ENCODE measurements at regions not wholly inside any gene's neighbourhood (a gene's known extent, or its start where the extent isn't known, plus 50 kb on each side); places are given as distances from the start of the nearest gene placed in this dataset.

DNA sequence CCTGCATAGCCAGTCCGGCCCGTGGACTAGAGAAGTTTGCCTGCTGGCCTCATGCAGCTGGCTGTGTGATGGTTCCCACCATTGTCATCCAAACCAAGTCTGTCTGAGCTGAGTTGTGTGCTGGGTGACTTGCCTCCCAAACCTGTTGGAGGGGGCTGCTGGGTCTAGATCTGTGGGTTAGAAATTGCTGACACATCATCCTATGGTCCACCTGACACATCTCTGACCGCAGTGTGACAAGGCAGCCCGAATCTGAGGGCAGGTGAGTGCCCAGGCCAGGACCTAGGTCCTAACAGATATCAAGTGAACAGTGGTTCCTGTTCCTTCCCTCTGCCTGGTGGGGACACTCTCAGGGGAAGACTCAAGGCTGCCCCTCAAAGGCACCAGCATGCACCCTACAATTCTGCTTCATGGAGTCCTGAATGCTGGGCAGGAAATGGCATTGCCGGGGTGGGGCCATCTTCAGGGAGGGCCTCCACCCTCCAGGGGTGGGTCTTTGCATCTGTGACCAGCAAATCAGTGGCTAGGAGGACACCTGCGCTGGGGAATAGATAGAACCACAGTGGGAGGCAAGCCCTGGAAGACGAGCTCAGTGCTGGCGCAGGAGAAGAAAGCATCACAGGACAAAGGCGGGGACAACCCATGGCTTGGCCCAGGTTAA lies 117.9 kb upstream of the ID2 start:
- DNase-seq = no peak

DNA sequence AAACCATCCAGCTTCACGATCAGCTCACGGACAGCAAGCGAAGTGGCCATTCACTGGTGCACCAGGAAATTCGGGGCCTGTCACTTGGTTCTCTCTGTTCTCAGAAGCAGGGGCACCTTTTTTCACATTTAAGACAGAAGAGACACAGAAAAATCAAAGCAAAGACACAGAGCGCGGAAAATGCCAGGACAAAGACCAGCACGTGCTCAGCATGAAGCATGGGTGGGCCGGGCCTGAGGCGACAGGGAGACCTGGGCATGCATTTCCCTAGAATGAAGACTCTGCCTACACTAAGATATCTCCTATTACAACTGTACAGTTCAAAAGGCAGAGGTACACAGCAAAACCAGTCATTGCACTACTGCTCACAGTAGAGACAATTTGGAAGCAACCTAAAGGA lies 117.4 kb upstream of the ID2 start:
- no peak for DNase-seq

DNA sequence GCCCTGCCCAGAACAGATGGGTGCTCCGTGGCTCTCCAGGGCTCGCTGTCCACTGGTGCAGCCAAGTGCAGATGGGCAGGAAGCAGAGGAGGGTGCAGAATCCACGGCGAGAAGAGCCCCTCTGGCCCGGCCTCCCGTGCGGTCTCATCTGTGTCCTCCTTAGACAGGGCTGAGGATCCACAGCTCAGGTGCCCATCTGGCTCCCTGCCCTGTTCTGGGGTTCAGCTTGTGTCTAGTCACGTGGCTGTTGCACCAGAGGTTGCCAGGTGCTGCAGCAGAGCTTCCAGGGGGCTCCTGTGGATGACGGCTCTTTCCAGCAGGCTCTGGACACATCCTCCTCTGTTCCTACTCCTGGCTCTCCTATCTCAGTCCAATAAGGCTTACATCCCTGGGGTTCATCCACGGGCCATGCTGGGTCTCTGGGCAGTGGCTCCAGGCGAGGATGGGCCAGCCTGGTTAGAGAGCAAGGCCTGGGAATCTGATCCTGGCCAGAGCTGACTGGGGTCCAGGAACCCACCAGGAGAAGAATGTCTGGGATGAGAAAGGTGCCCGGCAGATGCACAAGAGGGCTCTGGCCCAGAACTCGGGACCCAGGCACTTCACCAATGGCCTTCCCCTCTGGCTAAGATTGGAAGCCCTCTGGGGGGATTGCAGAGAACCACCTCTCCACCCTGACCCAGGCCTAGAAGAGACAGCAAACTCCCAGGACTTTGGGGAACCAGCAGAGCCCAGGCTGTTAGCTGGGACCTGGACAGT lies 116.3 kb upstream of the ID2 start:
- DNase-seq = no peak

DNA sequence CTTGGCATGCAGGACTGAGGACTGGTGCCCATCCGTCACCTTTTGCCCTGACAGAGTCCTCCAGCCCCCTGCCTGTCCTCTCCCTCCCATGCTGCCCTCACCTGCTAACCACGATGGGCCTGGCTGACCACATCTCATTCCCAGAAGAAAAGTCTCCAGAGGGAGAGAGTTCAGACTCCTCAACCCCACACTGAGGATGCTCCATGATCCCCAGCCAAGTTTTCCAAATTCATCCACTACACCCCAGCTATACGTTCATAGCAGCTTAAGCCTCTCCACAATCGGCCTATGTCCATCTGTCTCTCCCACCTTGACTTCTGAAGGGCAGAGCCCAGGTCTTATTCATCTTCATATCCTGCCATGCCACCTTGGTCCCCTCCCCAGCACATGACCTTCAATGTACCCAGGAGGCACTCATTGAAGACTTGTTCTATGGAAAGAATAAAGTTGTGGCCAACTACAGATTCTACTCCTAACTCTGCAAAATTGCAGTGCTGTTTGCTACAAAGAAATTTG lies 115.6 kb upstream of the ID2 start:
- no peak for DNase-seq

DNA sequence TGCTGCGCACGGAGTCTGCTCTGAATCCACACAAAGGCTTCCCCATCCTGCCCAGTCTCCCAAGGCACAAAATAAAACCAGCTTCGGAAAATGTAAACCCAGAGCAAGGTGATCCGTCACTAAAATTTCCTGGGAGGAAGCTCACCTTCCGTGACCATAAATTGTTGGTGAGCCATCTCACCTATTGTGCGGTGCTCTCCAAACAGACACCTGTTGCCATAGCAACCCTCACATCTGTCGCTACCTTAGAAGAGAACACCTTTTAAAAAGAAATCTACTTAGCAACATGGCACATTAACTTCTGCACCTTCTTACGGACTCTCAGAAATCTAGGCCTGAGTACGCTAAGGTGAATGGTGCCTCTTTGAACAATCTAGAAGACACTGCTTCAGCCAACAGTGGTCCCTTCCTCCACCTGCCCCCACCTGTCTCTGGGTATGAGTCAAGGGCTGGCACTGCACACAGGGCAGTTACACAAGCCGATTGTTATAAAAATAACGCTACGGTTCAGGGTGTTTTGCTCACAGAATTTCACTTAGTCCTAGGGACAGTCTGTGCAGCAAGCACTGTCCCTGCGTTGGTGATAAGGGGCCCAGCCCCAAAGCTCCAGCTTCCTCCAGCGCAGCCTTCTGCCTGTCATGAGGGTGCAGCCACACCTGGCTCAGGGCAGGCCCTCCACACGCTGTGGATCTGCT lies 114.9 kb upstream of the ID2 start:
- DNase-seq = peak; percentile 95

DNA sequence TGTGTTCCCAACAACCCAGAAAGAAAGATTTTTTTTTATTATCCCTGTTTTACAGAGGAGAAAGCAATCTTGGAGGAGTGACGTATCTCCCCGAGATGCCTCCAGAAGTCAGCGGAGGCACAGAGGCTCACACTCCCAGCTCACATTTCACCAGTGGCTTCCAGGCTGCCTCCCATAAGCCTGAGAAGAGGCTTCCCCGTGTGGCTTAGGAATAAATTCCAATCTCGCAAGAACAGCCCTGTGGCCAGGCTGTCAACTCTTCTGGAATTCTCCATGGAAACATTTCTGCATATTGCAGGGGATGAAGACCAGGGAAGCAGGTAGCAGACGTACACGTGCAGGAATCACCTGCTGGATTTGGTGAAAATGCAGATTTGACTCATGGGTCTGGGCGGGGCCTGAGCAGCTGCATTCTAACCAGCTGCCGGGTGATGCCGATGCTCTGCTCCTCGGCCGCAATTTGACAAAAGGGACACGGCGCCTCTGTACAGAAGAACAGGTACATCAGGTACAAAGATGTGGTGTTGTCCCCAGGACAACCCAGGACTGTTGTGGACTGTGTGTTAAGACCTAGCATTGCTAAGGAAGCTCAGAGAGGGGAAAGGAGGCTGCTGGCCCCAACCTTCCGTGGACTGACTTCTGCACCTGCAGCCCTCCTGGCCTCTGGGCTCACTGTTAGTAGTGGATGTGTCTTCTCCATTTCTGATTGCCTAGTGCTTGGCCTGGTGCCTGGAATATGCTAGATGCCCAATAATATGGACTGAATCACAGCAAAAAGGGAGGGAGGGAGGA lies 114.2 kb upstream of the ID2 start:
- DNase-seq = no peak

DNA sequence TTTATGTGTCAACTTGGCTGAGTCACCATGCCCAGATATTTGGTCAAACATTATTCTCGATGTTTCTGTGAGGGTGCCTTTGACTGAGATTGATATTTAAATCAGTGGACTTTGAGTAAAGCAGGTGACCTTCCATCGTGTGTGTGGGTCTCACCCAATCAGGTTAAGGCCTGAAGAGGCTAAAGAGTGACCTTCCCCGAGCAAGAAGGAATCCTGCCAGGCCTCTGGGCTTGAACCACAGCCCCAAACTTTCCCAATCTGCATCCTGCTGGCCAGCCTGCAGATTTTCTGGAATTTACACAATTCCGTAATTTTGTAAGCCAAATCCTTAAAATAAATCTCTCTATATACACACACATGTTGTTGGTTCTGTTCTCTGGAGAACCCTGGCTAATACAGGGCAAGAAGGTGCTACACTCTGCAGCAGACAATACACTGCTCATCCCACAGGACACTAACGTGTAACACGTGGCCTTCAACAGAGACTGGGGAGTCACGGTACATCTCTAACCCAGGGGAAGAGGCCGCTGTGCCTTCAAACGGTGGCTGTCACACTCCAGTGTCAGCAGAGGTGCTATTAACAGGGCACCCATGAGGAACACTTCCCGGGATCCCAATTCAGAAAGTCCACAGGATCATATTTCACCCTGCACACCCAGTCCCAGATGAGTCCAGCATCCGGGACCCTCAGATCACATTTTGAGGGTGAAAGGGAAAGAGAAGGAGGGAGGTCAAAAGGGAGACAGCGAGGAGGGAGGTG lies 113.1 kb upstream of the ID2 start:
- no peak for DNase-seq

DNA sequence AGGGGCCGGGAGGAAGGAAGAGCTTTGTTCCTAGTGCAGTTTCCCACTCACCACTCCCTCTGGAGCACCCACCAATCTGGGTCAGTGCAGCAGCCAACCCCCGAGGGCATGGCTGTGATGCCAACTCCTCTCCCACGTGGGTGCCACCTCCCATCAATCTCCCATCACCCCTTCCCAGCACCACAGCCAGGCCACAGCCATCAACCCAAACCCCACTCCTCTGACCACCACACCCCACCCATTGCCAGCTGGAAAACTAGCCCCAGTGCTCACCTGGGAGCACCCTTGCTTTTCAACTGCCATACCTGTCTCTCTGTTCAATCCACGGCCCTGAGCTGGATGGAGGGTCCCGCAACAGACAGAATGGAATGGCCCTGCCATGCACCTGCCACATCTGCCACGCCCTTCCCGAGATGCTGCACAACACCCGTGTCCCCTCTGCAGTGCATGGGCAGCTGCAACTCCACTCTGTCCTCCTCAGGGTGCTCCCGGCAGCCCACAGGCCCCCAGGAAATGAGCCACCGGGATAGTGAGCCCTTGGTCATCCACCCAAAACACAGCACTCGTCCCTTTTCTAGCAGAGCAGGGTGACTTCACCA lies 112.4 kb upstream of the ID2 start:
- DNase-seq = no peak

DNA sequence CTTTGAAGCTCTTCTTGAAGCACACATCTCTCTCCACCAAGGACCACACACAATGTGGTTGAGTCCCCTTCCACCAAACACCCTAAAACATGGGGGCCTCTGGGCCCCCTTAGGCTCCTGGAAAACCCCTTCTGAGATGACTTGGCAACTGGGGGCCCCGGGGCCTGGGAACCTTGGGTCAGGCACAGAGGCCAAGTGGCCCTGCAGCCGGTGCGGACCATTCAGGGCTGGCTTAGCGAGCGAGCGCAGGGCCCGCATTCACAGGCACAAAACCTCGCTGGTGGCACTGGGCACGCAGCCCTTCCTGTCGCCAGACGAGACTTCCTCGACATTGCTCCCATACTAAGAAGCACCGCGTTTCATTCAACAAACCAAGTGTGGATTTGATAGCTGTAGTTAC lies 111.2 kb upstream of the ID2 start:
- no peak for DNase-seq

DNA sequence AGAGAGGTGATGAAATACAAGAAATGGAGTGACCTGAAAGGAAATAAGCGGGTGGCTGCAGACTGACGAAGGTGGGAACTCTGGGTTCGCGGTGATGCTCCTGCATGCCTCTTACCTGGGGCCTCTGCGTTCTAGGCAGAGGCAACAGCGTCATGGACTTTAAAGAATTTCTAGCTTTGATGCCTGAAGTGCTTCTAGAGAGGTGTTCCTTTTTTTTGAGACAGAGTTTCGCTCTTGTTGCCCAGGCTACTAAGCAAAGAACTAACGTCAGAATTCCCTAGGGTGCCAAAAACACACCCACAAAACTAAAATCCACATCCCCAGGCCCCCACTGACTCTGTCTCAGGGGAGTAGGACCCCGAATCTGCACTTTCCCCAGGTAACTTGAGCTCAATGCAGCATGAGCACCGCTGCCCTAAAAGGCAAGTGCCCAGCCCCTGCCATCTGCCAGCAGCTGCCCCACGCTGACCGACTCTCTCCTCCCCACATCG lies 110.5 kb upstream of the ID2 start:
- no peak for DNase-seq

DNA sequence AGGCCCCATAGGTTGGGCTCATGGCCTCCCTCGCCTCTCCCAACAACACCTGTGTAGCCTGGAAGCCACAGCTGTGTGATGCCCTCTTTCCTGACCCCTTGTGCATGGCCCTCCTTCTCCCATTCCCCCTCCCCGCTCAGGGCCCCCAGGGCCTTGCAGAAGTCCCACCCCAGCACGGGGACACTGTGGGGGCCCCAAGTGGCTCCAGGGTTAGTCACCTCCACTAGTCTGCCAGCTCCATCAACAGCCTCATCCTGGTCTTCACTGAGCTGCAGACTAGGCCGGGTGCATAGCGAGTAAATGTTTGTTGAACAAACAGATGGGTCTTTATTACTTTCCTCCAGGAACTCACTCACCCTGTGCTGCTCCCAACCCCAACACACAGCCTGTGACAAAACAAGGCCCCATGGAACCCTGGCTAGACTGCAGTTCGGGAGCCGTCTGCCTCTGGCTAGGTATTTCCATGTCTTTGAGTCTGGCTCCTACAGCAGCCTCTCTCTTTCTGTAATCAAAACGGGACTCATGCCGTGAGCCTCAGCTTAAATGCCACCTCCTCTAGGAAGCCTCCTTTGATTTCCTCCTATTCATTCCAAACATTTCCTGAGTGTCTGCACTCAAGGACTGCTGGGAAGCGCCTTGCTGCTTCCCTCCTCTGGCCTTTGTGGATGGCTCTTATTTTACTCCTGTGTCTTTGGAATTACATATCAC lies 109.9 kb upstream of the ID2 start:
- DNase-seq = no peak

DNA sequence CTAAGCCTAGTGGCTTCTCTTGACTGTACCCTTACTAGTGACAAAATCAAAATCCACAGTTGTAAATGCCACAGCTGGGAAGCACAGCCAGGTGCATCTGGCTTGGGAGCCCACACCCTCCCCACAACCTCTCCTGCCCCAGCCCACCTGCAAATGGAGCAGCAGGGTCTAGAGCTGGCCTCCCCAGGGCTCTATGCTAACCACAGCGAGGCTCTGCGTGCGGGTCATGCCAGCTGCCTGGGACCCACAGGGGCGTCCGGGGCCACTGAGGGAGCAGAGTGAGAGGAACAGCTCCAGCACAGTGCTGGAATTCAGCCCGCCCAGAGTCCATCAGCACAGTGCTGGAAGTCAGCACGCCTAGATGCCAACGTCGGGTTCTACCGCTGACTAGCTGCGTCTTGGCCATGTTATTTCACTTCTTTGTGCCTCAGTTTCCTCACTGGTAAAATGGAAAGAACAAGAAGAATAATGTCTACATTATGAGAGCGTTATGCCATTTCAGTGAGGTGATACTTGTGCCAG lies 109.1 kb upstream of the ID2 start:
- DNase-seq = no peak

DNA sequence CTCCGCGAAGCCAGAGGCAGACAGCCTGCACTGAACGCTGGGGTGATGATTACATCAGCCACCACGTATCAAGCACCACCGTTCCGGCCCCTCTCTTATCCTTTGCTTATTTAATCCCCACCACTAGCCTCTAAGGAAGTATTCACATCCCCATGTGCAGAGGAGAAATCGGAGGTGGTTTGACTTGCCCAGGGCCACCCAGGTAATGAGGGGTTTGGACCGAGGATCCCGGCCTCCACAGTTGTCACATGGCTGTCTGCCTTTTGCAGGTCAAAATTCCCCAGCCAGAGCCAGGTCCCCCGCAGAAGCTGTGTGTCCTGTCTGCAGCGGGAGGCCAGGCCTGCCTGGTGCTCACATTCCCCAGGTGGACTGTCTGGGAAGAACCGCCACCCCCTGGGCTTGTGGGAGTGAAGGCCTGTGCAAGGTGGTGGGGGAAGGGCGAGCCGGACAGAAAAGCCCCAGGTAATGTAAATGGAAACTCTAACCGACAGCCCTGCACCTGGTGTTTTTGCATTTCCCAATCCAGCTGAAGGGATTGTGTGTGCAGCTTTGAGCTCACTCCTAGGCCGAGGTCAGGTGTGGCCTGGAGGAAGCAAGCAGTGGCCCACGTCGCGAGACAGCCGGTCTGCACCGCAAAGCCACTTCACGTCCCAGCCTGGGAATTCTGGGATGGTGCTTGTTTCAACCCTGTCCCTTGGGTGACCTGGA lies 108.5 kb upstream of the ID2 start:
- peak; percentile 83 for DNase-seq

DNA sequence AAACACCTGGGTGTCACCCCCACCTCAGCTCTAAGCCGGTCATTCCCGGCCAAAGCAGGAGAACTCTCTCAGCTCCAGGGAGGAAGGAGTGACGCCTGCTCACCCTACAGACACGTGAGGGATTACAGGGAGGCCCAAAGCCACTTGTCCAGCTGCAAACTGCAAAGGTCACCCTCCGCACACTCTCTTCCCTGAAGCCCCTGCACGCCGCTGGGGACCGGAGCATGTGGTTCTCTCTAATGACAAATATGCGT lies 108.0 kb upstream of the ID2 start:
- DNase-seq = no peak

DNA sequence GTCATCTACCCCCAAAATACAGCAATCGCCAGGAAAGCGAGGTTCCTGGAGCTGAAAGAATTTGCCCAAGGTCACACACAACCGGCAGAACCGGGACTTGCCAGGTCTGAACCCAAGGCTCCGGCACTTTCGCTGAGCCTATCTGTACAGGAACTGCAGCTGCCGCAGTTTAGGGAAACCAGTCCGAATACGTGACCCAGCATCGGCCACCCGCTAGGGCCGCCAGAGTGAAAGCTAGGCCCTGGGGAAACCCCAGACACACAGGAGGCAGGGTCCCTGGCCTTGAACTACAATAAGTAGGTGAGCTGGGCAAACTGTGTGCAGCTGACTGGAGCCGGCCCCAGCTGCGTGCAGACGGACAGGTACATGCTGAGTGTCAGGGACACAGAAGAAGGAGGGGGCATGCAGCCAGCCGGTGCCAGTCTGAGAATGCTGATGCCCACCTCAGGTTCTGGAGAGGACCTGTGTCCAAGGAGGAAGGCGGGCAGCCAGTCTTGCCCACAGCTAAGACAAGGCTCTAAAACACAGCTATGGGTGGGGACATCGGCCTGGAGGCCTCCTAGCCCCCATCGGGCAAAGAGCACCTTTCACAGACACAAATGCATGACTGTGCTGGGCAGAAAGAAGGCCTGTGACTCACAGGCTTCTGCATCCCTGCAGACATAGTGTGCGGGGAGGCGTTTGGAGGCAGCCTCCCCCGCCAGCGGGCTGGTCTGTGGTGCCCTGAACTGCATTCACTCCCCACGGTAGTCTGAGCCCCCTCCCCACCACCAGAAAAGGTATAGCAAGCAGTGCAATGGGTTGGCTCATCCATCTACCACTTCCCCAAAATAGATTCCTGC lies 107.4 kb upstream of the ID2 start:
- DNase-seq = no peak

DNA sequence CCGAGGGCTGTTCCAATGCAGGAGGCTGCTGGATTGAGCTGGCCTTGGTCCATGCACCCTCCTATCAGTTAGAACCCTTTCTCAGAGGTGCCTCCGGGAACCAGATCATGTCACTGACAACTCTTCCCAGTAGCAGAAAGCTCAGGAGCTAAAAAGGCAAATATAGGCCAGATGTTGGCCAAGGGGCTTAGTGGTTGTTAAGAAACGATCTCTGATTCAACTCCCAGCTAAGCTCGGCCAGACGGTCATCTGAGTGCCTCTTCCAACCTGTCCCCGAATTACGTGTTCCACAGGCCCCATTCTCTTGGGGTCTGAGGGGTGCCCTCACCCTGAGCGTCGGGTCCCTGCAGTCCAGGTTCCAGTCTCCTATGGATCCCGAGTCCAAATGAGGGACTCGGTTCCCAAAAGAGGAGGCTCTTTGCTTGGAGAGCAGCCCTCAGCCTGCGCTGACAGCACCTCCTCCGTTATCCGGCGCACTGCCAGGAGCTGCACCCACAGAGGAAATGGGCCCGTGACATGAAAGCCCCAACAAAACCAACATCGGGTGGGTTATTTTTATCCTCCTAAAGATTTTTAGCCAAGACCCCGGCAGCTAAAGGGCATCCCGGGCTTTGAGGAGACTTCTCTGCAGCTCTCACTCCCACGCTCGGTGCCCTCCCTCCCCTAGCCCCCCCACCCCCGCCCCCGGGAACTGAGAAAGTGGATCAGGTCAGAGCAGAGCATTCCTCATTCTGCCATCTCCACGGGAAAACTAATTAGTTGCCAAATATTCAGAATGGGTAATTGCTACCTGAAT lies 106.6 kb upstream of the ID2 start:
- DNase-seq = no peak

DNA sequence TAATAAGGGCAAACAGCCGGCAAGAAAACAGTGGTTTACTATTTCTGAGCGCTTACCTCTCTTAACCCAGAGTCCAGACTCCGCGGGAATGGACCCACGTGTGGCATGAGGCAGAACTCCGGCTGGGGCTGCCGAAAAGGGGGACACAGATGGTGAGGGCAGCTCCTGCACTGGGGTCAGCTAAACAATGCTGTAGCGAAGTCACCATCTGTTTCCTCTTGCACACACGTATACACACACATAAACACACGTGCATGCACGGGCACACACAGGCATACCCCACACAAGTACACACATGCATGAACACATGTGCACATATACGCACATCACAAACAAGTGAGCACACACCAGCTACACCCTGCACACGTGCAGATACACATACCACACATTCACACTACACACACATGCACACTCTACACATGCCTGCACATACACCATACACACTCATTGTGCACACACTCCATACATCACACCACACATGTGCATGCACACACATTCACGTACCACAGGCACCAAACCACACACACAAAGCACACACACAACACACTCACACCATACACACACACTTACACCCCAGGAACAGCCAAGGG lies 105.9 kb upstream of the ID2 start:
- DNase-seq = no peak

DNA sequence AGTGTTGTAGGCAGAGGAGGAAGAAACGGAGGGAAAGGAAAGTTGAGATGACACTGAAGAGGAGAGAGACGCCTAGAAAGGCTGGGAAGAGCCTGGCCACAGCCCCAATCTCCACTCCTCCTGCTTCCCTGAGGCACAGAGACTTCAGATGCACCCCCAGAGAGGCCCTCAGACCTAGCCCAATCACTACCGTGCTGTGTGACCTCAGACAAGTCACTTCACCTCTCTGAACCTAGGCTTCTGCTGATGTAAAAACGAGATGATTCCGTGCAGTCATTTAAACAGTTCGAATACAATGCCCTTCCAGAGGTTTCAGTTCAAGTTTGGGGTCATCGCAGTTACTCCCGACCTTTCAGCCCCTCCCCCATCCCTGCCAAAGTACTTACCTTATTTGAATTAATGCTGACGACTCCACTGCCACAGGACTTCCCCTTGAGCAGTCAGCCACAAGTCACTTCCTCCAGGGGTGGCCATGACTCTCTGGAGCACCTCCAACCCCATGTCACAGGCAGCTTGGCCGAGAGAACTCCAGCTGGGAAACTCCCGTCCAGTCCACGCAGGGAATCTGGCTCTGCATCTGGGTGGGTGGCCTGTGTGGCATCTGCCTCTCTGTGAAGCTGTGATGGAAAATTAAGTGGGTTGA lies 105.2 kb upstream of the ID2 start:
- no peak for DNase-seq

Data from NCI-H187 treated with DMSO at 0.1 percent for 48 hours (cell line).